ENCODE measurements at regions not wholly inside any gene's neighbourhood (a gene's known extent, or its start where the extent isn't known, plus 50 kb on each side); places are given as distances from the start of the nearest gene placed in this dataset.
"Not testable (repeated sequence)": the region's sequence is repeated elsewhere in the genome, so short reads cannot be mapped to it uniquely, and the experiment has no call there.

DNA sequence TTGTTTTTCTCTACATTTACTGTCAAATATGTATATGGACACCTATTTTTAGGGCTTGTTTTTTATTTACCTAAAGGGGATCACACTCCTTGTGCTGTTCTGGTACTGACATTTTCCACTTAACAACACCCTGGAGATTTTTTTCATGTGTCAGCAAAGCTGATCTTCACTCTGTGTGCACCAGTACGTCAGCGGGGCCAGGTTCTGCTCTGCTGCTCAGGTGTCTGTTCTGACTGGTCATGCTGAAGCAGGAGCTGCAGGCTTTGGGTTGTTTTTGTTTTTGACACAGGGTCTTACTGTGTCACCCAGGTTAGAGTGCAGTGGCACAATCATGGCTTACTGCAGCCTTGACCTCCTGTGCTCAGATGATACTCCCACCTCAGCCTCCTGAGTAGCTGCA lies 81.9 kb upstream of the CCND2 start:
- DNase-seq (ENCODE audit: low read depth) = no peak

DNA sequence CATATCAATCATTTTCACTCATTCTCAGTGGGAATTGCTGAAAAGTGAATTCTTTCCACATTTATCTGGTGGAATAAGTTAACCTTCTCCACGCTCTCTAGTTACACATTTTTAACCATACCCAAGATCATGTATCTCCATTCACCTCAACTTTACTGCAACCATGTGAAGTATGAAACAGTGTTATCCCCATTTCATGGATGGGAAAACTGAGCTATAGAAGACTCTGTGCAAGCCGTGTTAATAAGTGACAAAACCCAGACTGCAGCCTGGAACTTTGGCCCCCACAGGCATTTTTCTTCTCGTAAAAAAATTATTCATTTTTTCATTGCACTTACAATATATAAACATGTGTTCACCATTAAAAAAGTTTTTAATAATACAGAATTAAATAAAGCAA lies 82.4 kb upstream of the CCND2 start:
- no peak for DNase-seq (ENCODE audit: low read depth)

DNA sequence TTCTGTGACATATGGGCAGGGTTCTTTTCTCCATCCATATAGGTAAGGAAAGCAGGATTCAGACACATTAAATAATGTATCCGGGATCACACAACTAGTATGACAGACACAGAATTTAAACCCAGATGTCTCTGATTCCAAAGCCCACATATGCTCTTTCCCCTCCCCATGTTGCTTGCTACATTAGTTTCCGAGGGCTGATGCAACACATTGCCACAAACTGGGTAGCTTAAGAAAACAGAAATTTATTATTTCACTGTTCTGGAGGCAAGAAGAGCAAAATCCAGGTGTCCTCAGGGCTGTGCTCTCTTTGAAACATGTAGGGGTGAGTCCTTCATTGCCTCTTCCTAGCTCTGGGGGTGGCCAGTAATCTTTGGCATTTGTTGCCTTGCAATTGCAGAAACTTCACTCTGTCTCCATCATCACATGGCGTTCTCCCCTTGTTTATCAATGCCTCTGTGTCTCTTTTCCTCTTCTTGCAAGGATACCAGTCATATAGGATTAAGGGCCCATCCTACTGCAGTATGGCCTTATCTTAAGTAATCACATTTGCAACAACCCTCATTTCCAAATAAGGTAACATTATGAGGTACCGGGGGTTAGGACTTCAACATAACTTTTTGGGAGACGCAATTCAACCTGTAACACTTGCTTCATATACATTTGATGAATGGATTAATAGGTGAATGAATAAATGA lies 83.0 kb upstream of the CCND2 start:
- DNase-seq (ENCODE audit: low read depth) = no peak

DNA sequence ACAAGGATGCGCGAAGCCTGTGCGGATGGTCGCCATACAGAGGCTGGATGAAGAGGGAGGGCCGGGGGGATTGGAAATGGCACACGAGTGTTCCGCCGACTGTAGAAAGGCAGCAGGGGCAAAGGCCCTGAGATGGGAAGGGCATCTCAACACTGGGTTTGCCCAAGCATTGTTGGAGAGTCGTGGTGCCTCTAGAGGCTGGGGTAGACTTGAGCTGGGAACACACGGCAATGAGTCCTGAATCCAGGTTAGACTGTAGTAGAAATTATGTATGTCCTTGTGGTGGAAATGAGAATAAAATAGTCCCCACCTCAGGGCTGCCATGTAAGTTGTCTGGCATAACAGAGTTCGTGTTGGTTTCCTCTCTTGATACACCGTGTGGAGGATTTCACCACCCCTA lies 83.8 kb upstream of the CCND2 start:
- no peak for DNase-seq (ENCODE audit: low read depth)

DNA sequence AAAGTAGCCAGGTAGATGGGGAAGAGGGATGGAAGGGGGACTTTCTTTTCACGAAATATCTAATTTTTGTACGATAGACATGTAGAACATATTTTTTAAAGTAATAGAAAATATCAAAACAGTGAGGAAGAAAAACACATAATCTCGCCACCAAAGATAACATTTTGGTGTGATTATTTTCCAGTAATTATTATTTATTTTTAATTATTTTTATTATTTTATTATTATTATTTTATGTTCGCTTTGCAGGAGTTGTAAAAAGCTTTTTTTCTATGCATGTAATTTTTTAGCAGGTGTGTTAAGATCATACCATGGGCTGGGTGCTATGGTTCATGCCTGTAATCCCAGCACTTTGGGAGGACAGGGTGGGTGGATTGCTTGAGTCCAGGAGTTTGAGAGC lies 85.6 kb upstream of the CCND2 start:
- no peak for DNase-seq (ENCODE audit: low read depth)

DNA sequence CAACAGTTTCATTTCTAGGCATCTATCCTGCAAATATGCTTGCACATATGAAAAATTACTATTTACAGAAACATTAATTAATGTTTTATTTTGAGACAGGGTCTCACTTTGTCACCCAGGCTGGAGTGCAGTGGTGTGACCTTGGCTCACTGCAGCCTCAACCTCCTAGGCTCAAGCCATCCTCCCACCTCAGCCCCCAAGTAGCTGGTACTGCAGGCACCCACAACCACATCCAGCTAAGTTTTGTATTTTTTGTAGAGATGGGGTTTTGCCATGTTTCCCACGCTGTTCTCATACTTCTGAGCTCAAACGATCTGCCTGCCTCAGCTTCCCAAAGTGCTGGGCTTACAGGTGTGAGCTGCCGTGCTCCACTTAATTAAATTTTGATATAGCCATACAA lies 86.2 kb upstream of the CCND2 start:
- not testable (repeated sequence) for DNase-seq (ENCODE audit: low read depth)

DNA sequence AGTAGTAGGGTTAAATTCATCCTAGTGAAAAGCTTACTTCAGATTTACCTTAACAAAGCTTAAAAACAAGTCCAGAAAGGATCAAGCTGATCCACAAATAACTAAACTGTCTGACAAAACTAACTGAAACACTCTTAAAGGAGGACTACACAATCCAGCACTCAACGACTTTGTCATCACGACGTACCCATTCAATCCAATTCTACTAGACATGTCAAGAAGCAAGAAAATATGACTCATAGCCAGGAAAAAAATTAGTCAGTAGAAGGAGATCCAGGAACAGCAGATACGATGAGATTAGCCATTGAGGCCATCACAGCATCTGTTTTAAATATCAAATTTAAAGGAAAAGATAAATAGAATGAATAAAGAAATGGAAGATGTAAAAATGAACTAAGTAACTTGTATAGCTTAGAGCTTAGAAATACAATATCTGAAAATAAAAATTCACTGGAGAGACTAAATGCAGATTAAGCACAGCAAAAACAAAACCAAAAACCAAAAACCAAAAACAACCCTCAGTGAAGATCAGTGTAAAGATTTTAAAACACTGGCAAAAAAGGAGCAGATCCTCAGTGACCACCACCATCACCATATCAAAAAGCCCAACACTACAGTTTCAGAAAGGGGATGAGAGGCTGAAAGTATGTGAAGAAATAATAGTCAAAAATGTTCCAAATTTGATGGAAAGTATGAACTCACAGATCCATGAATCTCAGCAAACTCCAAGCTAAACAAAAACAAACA lies 95.0 kb upstream of the CCND2 start:
- DNase-seq (ENCODE audit: low read depth) = no peak

DNA sequence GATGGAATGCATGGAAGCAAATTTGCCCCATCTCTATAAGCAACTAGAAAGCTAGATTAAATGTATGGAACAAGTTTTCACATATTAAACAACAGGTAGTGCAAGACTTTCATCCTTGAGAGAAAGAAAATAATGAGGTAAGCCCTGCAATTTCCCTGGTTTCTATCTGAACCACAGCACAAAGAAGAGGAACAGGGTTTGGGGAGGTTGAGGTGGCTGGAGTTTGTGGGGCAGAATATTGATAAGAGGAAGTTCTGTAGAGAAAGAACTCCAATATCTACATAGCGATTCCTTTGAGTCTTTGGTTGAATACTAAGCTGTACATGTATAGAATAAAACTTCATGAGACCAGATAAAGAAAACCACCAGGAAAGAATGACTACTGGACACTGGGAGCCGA lies 96.3 kb upstream of the CCND2 start:
- DNase-seq (ENCODE audit: low read depth) = no peak

DNA sequence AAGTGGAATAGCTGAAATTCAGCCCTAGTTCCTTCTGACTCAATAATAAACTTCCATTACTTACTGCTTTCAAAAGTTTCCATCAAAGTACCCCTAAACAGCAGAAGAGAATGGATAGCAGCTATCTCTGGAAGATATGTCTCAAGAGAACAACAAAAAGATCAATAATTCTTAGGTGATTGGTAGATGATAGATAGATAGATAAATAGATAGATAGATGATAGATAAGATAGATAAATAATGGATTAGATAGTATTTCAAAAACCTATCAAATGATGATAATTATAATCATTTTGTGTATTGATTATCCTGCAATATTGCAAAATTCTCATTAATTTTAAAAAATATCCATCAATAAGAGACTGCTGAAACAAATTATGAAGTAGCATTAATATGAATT lies 97.4 kb upstream of the CCND2 start:
- no peak for DNase-seq (ENCODE audit: low read depth)

DNA sequence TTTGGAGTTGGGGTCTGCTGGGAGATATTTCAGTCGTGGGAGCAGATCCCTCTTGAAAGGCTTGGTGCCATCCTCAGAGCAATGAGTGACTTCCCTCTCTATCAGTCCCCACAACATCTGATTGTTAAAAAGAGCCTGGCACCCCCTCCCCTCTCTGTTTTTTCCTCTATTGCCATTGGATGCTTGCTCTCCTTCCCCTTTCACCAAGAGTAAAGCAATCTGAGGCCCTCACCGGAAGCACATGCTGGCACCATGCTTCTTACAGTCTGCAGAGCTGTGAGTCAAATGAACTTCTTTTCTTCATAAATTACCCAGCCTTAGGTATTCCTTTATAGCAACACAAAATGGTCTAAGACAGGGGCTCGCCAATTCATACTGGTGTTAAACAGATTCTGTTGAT lies 99.1 kb upstream of the CCND2 start:
- no peak for DNase-seq (ENCODE audit: low read depth)

DNA sequence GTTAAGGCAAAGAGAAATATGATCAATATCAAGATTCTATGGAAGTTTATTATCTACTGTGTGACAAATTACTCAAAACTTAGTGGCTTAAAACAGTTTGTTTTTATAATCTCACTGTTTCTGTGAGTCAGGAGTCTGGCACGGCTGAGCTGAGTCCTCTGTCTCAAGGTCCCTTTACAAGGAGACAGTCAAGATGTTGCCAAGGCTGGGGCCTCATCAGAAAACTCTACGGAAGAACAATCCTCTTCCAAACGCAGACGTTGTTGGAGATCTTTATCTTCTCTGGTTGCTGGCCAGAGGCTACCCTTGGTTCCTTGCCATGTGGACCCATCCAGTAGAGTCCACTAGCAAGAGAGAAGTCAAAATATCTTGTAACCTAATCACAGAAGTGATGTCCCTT lies 100.6 kb upstream of the CCND2 start:
- DNase-seq (ENCODE audit: low read depth) = peak; percentile 62

DNA sequence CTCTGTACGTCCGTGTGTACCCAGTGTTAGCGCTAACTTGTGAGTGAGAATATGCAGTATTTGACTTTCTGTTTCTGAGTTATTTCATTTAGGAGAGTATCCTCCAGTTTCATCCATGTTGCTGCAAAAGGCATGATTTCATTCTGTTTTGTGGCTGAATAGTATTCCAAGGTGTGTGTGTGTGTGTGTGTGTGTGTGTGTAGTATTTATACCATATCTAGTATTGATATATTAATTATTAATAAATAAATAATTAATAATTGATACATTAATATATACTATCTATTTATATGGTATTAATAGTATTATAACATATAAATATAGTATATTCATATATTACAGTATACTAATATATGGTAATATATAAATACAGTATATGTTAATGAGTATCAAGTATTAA lies 101.8 kb upstream of the CCND2 start:
- DNase-seq (ENCODE audit: low read depth) = no peak

DNA sequence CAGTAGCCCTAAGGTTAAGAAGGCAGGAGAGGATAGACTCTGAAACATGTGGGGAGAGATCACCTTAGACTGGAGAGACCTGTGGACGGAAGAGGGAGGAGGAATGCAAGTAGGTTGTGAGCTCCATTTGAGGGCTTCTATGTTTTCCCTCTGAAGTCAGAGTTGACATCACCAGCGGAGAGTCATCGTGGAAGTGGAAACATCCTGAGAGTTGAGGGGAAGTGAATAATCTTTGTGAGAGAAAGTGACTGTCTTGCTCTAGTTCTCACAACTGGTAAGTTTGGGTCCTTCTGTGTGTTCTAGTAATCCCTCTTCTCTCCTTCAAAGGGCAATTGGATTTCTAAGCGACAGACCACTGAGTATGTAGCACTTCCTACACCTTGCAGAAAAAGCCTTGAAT lies 103.6 kb upstream of the CCND2 start:
- no peak for DNase-seq (ENCODE audit: low read depth)

DNA sequence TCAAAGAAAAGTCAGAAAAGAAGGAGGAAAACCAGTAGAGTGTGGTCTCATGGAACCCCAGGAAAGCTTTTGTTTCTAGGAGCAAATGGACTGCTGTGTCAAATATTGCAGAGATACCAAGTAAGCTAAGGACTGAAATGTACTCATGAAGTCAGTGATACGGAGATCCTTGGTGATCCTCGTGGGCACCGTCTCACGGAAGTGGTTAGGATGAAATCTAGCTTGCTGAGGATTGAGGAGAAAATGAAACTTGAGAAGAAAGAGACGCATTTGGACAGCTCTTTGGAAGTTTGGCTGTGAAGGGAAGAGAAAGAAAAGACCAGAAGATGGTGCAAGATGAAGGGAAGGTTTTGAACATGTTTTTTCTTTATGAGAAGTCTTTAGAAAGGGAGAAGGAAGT lies 104.0 kb upstream of the CCND2 start:
- no peak for DNase-seq (ENCODE audit: low read depth)

DNA sequence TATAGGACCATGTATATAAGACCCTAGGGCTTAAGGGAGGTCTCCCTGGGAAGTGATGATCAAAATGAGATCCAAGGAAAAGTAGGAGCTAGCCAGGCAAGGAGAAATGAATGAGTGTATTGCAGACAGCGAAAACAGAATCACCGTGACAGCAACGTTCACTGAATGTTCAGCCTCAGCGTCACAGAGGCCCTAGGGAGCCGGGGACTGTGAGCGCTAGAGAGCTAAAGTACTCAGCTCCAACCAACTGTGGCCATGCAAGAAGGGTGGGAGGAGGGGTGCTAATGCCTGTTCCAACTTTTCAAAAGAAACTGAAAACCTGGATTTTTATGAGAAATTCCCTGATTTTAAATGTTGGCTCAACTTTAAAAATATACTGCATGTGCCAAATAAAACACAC lies 105.5 kb upstream of the CCND2 start:
- no peak for DNase-seq (ENCODE audit: low read depth)

DNA sequence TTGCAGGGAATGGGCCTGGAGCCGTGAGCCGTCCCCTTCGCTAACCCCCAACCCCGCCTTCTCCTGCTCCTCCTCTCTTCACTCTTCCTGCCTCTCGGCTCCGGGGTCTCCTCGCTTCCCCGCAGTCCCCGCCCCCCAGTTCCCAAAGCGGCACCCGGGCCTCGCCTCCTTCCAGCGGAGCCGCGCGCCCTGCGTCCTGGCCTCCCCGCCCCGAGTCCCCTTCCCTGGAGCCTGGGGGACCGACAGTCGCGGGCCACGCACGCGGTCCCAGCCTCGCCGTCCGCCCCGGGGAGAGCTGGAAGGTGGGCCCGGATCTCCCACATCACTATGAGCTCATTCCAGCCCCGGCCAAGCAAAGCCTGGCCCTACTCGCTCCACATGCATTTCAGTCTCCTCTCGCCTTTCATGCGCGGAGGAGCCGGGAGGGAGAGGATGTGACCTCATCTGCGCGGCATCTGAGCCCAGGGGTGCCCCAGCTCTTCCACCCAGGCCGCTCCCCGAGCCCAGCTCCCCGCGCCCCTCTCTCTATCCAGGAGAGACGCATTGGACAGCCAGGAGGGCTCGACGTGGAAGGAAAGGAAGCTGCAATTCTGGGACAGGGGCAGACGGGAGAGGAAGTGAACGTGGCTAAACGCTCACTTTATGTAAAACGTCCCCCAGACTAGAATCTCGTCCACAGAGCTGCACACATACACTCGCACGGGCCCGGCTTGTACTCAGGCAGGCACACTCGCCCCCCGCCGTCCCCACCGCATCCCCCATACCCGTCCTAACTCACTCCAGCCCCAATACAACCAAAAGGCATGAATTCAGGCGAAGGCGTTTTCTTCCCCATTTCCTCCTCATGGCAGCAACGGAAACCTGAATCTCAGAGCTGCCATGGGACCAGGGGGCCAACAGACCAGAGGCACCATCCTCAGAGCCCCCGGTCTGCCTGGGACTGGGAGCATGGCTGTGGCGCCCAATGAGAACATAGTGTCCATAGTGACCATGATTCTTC lies 108.7 kb upstream of the CCND2 start:
- peak; percentile 86 for DNase-seq (ENCODE audit: low read depth)

DNA sequence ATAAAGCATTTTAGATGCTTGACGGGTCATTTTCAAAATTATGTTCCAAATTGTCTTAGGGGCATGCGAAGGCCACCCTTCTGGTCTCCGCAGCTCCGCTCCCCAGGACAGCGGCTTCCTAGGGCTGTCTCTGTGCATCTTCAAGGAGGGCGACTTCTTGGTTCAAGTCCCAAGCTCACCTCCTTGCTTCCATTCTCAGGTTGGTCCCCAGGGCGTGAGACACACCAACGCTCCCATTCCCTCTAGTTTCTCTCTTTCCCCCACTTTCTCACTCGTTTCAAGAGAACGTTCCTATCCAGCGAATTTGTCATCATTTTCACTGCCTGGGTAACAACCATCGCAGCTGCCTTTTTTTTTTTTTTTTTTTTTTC lies 109.4 kb upstream of the CCND2 start:
- no peak for DNase-seq (ENCODE audit: low read depth)

DNA sequence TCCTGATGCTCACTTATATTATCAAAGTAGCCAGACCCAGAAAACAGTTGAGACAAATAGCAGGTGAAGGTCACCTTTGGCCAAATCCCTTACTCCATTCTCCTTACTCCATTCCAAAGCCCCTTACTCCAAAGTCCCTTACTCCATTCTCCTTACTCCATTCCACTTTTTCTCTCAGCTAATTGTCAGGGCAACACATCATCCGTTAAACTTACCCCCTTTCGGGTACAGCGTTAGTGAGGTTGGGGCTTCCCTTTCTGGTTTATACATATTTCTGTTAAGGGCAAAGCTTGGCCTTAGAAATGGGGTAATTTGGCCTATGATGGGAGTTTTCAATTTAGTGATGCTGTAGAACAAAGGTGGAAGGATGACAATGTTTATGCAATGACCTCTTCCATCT lies 111.8 kb upstream of the CCND2 start:
- DNase-seq (ENCODE audit: low read depth) = no peak

DNA sequence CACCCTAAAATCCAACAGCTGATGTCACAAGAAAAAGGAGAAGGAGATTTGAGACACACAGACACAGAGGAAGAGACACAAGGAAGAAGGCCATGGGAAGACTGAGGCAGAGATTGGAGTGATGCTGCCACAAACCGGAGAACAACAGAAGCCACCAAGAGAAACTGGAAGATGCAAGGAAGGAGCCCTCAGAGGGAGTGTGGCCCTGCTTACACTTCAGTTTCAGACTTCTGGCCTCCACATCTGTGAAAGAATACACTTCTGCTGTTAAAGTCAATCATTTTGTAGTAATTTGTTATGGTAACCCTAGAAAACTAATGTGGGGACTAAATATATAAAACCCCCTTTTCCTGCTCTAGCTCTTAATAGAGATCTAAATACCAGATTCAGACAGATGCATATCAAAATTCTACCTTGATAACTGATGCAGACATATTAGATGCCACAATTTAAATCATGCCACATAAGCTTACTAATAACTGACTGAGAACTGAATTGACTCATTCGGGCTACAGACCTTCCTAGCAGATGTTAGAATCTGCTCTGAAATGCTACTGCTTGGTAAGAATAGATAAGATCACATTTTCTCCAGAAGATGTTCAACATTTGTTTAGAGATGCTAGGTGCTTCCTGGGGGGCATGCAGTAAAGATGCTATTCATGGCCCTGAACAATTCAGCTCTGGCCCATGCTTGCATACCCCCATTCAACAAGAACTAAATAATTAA lies 113.1 kb upstream of the CCND2 start:
- DNase-seq (ENCODE audit: low read depth) = no peak

DNA sequence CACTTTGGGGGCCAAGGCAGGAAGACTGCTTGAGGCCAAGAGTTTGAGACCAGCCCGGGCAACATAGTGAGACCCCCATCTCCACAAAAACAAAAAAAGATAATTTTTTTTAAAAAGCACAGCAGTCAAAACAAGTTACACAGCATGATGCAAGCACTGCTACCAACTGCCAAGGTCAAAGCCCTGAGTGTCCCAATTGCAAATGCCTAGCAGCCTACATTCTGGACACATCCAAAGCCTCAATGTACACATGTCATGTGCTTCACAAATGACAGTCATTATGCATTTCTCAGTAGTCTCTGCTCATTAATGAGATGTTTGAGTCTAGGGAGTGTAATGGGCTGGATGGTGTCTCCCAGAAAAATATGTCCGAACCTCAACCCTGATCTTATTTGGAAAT lies 113.7 kb upstream of the CCND2 start:
- DNase-seq (ENCODE audit: low read depth) = no peak

DNA sequence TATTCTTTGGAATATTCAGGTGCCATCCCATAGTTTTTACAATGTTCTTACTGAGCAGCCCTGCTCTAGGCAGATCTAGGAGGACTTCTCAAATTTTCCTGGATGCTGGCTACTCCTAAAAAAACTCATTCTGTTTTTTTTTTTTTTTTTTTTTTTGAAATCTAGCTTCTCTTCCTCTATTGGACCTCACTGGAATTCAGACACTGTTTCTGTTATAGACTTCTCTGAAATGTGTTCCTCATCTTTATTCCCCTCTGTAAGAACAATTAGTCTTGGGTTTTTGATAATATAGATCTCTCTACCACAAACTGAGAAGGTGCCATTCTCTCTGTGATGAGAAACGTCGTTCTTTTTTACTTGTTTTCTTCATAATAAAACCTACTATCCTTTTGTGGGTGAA lies 115.3 kb upstream of the CCND2 start:
- no peak for DNase-seq (ENCODE audit: low read depth)

DNA sequence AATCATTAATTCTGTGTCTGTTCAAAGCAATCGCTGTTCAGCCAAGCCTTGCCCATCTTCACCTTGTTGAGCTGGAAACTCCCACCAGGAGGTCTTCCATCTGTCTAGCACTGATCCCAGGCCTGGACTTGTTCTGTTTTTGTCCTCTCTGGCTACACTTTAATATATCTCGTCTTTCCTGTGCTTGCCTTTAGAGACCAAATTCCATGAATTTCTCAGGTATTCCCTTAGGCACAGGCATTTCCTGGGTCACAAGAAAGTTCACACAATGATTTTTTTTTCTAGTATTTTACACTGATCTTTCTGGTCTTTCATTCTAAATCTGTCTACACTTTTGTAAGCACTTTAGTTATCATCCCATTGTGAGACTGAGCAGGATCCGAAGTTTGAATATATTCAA lies 116.4 kb upstream of the CCND2 start:
- DNase-seq (ENCODE audit: low read depth) = no peak
